Ishikawa (cell line): ENCODE measurements at regions not wholly inside any gene's neighbourhood (a gene's known extent, or its start where the extent isn't known, plus 50 kb on each side); places are given as distances from the start of the nearest gene placed in this dataset.

Source experiments
- CEBPB ChIP-seq: IDR thresholded peaks from 2 replicates; pipeline ENCODE4 v1.6.1; 2012
- EGR1 ChIP-seq: IDR thresholded peaks from 2 replicates; pipeline ENCODE4 v1.6.1; 2012
- FOXM1 ChIP-seq: IDR thresholded peaks from 2 replicates; pipeline ENCODE4 v1.6.1; 2012; ENCODE audit warnings: low read depth, borderline replicate concordance
- RAD21 ChIP-seq: IDR thresholded peaks from 2 replicates; pipeline ENCODE4 v1.6.1; 2012; ENCODE audit warnings: low read depth
- TAF1 ChIP-seq: IDR thresholded peaks from 2 replicates; pipeline ENCODE4 v1.6.1; 2012; ENCODE audit warnings: low read depth, mild to moderate bottlenecking
- TEAD4 ChIP-seq: IDR thresholded peaks from 2 replicates; pipeline ENCODE4 v1.6.1; 2012
- YY1 ChIP-seq: IDR thresholded peaks from 2 replicates; pipeline ENCODE4 v1.6.1; 2012; ENCODE audit warnings: low read depth
- TF ChIP-seq, protein P1 (sequence below): IDR thresholded peaks from 2 replicates; pipeline ENCODE4 v1.6.1; 2012

DNA sequence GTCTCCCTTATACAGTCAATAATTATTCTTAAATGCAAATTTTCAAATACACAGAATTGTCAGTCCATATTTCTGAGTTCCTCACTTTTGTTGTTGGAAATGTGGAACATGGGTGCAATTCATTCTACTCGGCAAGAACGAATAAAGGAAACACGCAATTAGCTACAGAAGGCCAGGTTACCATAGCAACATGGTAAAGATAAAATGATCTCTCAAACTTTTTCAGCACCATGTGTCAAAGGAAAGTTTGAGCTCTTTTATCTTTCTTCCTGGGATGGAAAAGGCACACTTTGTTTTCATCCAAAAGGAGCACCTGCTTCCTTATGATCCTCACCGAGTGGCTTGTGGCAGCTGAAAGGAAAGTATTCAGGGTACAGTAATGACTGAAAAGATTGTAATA lies 595.0 kb downstream of the RPS29 start:
- TF ChIP-seq TEAD4 (no peak), RAD21 (no peak), CEBPB (no peak), YY1 (no peak), TAF1 (no peak), FOXM1 (no peak), EGR1 (no peak)
- TF ChIP-seq, protein P1, sequence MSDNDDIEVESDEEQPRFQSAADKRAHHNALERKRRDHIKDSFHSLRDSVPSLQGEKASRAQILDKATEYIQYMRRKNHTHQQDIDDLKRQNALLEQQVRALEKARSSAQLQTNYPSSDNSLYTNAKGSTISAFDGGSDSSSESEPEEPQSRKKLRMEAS: no peak
